Vagina (tissue), 2 donors: ENCODE measurements at regions not wholly inside any gene's neighbourhood (a gene's known extent, or its start where the extent isn't known, plus 50 kb on each side); places are given as distances from the start of the nearest gene placed in this dataset.

Experiments
- POLR2A ChIP-seq, 2 donors: fragments of 450-650 bp; IDR thresholded peaks; one replicate each; pipeline ENCODE4 v1.6.1; 2017; ENCODE audit warnings: antibody characterized with exemption in 2 of 2, mild to moderate bottlenecking in 2 of 2, moderate library complexity in 2 of 2
- POLR2AphosphoS5 ChIP-seq, 2 donors: sonication (generic); formaldehyde crosslinking; IDR thresholded peaks; one replicate each; pipeline ENCODE4 v1.9.0; 2017; ENCODE audit warnings: antibody characterized with exemption in 2 of 2, mild to moderate bottlenecking in 2 of 2, low read depth in 1 of 2; ENCODE audit not compliant: insufficient read depth in 1 of 2

DNA sequence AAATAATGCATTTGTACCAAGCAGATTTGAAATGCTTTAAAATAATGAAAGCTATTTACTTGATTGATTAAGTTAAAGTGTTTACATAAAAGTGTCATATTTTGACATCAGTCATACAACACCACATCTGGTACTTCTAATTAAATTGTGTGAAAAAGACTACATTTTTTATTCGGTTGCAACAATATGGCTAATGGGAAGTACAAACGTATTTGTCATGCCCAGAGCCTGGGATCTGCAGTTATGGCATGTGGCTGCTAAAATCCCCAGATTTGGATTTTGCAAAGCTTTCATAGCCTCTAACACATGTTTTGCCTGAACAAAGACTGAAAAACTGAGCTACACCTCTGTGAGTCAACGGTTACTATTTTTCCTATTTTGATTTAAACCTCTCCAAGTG lies 66.6 kb downstream of the LLPH start:
- TF ChIP-seq POLR2A (IDR thresholded peaks at IDR 0.05) (no peak), POLR2AphosphoS5 (IDR thresholded peaks at IDR 0.05; ENCODE audit: insufficient read depth in 1 of 2, low read depth in 1 of 2) (no peak)
